GM12892 (cell line): ENCODE measurements at regions not wholly inside any gene's neighbourhood (a gene's known extent, or its start where the extent isn't known, plus 50 kb on each side); places are given as distances from the start of the nearest gene placed in this dataset.

ENCODE experiments used
- DNase-seq: peaks from one replicate; pipeline ENCODE4 v3.0.0; 2011; ENCODE audit not compliant: insufficient read length
- FAIRE-seq: peaks from 2 replicates; lab custom pipeline; 2011; peaks lifted over from hg19 to GRCh38; lab: Jason Lieb, UNC
- POLR2A ChIP-seq: IDR thresholded peaks from 2 replicates; pipeline ENCODE4 v1.6.1; 2011; ENCODE audit warnings: low read depth, low read length, control low read depth
- POLR2AphosphoS5 ChIP-seq: IDR thresholded peaks from 2 replicates; pipeline ENCODE4 v1.6.1; 2011; ENCODE audit warnings: low read depth, low read length, control low read depth
- TAF1 ChIP-seq: IDR thresholded peaks from 2 replicates; pipeline ENCODE4 v1.6.1; 2011; ENCODE audit warnings: low read depth, mild to moderate bottlenecking, control low read depth, low read length, borderline replicate concordance

GRCh38 chr20:39839399-39840119, 849.5 kb downstream of the MAFB start:
- FAIRE-seq (no peak), DNase-seq (no peak)
- TF ChIP-seq POLR2A (no peak), POLR2AphosphoS5 (no peak), TAF1 (no peak)

DNA sequence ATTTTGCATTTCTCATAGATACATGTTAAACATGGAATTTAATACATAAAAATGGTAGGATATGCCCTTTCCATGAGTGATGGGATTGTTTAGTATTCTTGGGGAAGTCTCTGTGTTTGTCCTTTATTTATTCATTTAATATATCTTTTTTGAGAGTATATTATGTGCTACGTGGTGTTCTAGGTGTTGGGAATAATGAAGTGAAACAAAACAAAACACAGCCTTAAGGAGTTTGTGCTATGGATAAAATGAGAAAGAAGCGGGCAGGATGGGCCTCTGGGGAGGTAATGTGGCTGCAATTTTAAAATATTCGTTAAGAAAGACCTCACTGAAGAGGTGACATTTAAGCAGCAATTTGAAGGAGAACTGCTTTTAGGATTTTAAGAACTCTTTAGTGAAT, 851.5 kb downstream of the MAFB start:
- DNase-seq (no peak), FAIRE-seq (no peak)
- TF ChIP-seq POLR2AphosphoS5 (no peak), POLR2A (no peak), TAF1 (no peak)

DNA sequence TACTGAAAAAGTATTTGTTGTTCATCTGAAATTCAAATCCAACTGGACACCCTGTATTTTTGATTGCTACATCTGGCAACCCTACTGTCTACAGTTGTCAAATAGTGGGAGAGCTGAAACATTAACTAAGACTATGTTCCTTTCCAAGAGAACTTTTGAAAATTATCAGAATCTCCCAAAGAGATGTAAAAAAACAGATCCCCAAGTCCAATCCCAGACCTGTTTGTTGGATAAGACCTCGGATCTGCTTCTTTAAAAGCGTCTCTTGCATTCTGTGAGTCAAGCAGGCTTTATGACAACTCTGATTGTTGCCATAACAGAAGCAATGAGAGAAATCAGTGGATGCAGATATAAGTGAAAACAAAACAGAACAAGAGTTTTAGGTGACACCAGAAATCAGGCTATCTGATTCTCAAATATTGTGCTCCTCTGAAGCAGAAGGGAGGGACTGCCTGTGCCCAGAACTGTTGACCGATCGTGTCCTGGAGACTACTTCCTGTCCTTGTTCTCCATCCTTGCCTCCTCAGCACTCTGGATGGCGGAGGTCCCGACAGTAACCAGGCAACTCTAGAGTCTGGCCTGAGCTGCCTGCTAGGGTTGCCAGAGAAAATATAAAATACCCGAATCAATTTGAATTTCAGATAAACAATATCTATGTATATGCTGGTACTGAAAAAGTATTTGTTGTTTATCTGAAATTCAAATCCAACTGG, 853.8 kb downstream of the MAFB start:
- no peak for TF ChIP-seq TAF1
- no peak for TF ChIP-seq POLR2A
- TF ChIP-seq POLR2AphosphoS5 = no peak
- no peak for FAIRE-seq
- DNase-seq = no peak

GRCh38 chr20:39830903-39831302, 858.1 kb downstream of the MAFB start:
- TF ChIP-seq TAF1 (no peak), POLR2A (no peak)
- DNase-seq = no peak
- no peak for FAIRE-seq

GRCh38 chr20:39829661-39830060, 859.4 kb downstream of the MAFB start:
- peak; percentile 92 for FAIRE-seq
- peak; percentile 29 for DNase-seq
- TF ChIP-seq POLR2AphosphoS5 (no peak), TAF1 (no peak), POLR2A (0 out of 2 replicates have a peak, but pooled peaks have one; percentile 24)

- FAIRE-seq (peak; percentile 87), DNase-seq (no peak)
- TF ChIP-seq POLR2AphosphoS5 = no peak
- no peak for TF ChIP-seq TAF1
- no peak for TF ChIP-seq POLR2A
Observed at GRCh38 chr20:39829256-39829655, 859.8 kb downstream of the MAFB start.

DNA sequence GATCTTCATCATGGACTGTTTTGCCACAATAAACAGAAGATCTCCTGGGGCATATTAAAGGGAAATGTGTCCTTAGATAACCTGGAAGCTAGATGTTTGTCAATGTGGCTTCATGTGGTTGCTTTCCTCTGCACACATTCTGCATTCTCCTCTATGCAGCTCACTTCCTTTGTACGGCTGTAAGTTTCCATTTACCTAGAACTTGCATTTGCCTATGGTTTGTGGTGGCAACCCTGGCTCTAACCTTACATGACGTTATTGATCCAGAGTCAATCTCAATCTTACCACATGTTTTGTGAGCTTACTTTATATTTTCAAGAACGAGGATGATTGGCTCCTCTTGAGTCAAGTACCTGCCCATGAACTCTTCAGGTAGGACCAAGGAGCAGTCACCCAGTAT, 863.1 kb downstream of the MAFB start:
- peak; percentile 85 for FAIRE-seq
- DNase-seq = no peak
- TF ChIP-seq POLR2AphosphoS5 (no peak), POLR2A (no peak), TAF1 (no peak)

- TF ChIP-seq POLR2A (no peak), POLR2AphosphoS5 (no peak), TAF1 (no peak)
- FAIRE-seq = peak; percentile 40
- no peak for DNase-seq
Observed at GRCh38 chr20:39825524-39825923, 863.4 kb downstream of the DHX35 start.

GRCh38 chr20:39823224-39823623, 861.1 kb downstream of the DHX35 start:
- no peak for TF ChIP-seq POLR2AphosphoS5
- no peak for TF ChIP-seq TAF1
- TF ChIP-seq POLR2A = no peak
- FAIRE-seq (no peak), DNase-seq (no peak)

DNA sequence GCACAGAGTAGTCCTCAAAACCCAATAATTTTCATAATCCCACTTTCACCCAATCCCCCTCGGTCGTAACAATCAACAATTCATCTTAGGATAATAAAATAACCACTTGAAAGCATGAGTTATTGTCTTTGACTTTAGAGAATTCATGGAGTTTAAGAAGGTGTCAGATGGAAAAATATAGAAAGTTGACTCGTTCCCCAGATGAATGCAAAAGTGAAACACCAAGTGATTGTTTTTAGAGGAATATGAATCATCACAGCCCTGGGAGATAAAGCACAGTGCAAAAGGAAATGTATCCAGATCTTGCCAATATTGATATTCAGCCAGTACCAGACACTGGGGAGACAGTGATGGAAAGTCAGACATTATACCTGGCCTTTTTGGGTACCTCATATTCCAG, 860.5 kb downstream of the DHX35 start:
- no peak for TF ChIP-seq POLR2A
- no peak for TF ChIP-seq TAF1
- no peak for TF ChIP-seq POLR2AphosphoS5
- FAIRE-seq = no peak
- no peak for DNase-seq

DNA sequence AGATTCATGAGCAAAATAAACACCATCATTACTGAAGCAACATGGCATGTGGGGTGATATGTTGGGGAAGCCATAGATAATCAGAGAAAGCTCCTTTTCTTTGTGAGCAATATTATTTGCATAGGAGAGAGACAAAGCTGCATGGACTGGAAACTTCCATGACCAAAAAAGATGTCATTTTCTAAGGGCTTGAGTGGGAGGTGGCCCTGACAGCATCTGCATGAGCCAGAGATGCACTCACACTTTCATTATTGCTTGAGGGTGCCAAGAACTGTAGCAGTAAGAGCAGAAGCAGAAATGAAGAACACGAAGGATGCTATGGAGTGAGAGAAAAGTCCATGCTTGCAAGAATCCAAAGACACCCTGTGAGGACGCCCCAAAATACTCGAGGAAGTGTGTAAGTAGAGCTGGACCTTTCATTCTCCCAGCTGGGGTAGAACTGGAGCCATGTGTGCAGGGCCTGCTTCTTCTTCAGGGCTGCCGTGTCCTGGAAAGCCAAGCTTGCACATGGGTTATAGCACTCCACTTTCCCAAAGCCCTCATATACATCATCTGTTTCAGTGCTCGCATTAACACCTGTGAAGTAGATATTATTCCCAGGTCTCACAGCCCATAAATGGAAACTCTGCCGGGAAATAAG, 851.2 kb downstream of the DHX35 start:
- DNase-seq (no peak), FAIRE-seq (no peak)
- TF ChIP-seq POLR2AphosphoS5 (no peak), TAF1 (no peak), POLR2A (no peak)

- FAIRE-seq = peak; percentile 57
- no peak for DNase-seq
- TF ChIP-seq POLR2AphosphoS5 = no peak
- no peak for TF ChIP-seq POLR2A
- TF ChIP-seq TAF1 = no peak
Observed at GRCh38 chr20:39812116-39812515, 850.0 kb downstream of the DHX35 start.
